Endodermal cell (in vitro differentiated cells): ENCODE measurements at regions not wholly inside any gene's neighbourhood (a gene's known extent, or its start where the extent isn't known, plus 50 kb on each side); places are given as distances from the start of the nearest gene placed in this dataset.

Source experiments
- DNase-seq: peaks from one replicate; pipeline ENCODE4 v3.0.0-alpha.2; 2017
- H3K27ac ChIP-seq: 2 replicates; pipeline ENCODE4 v1.5.1; 2013; ENCODE audit warnings: mild to moderate bottlenecking, low read depth, low read length, moderate library complexity
- H3K27me3 ChIP-seq: 2 replicates; pipeline ENCODE4 v1.6.1; 2013; ENCODE audit warnings: mild to moderate bottlenecking, low read length, moderate library complexity; ENCODE audit not compliant: insufficient read depth, control insufficient read depth, poor library complexity, severe bottlenecking
- H3K36me3 ChIP-seq: 2 replicates; pipeline ENCODE4 v1.7.0; 2013; ENCODE audit warnings: mild to moderate bottlenecking, low read length, moderate library complexity; ENCODE audit not compliant: control insufficient read depth, insufficient read depth
- H3K4me1 ChIP-seq: one replicate; pipeline ENCODE4 v1.7.0; 2013; ENCODE audit warnings: low read length; ENCODE audit not compliant: control insufficient read depth, insufficient read depth
- H3K4me3 ChIP-seq: 2 replicates; pipeline ENCODE4 v1.5.1; 2013; ENCODE audit warnings: mild to moderate bottlenecking, low read length, moderate library complexity
- H3K9ac ChIP-seq: 2 replicates; pipeline ENCODE4 v1.6.1; 2013; ENCODE audit warnings: mild to moderate bottlenecking, low read length, moderate library complexity; ENCODE audit not compliant: poor library complexity, severe bottlenecking; ENCODE audit errors: extremely low read depth
- H3K9me3 ChIP-seq: 2 replicates; pipeline ENCODE4 v1.6.1; 2013; ENCODE audit warnings: mild to moderate bottlenecking, low read length, moderate library complexity; ENCODE audit not compliant: control insufficient read depth
- H3K27ac Mint-ChIP-seq: 2 replicates; pipeline ENCODE4 v1.8.0; 2020; ENCODE audit warnings: mixed read lengths
- H3K27me3 Mint-ChIP-seq: 2 replicates; pipeline ENCODE4 v1.8.0; 2021; ENCODE audit warnings: mild to moderate bottlenecking, mixed read lengths; ENCODE audit not compliant: insufficient read depth
- H3K36me3 Mint-ChIP-seq: 2 replicates; pipeline ENCODE4 v1.8.0; 2020; ENCODE audit warnings: low read depth, mixed read lengths
- H3K4me1 Mint-ChIP-seq: 2 replicates; pipeline ENCODE4 v1.8.0; 2020; ENCODE audit warnings: mixed read lengths
- H3K4me3 Mint-ChIP-seq: 2 replicates; pipeline ENCODE4 v1.8.0; 2020; ENCODE audit warnings: mild to moderate bottlenecking, moderate library complexity, mixed read lengths
- H3K9me3 Mint-ChIP-seq: 2 replicates; pipeline ENCODE4 v1.8.0; 2020; ENCODE audit warnings: mild to moderate bottlenecking, mixed read lengths
- CTCF ChIP-seq: fragments of 200-600 bp; sonication (generic); conservative IDR thresholded peaks from 2 replicates; pipeline ENCODE4 v1.5.0; 2021; ENCODE audit warnings: antibody characterized with exemption, mild to moderate bottlenecking
- WGBS, 2 experiments: methylation state at CpG; one replicate each; pipeline versions ENCODE4 v1.1.5 to v1.1.7; 2013; ENCODE audit warnings: missing lambda C conversion rate in 2 of 2, mixed read lengths in 1 of 2; ENCODE audit not compliant: insufficient coverage in 1 of 2, insufficient read length in 1 of 2; 5-methylcytosine and 5-hydroxymethylcytosine counted together

DNA sequence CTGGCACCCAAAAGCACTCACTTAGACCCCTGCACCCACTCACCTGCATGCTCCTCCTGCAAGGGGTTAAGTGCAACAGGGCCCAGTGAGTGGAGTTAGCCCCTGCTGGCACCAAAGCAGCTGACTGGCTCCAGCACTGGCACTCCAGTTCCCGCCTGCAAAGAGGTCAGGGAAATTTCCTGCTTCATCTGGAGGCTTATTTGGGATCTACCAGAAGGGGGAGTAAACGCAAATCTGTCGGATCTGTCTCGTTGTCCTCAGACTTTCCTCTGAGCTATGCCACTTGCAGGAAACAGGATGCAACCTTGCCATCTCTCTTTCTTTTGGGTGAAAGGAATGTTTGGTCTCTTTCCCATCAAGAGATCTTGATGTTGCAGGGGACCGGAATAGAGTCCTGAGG is 435.6 kb downstream of the PCDH10 start:
- H3K4me1 ChIP-seq = no peaks in the 10 kb centered on the region
- Mint-ChIP-seq H3K27ac (no peak overlapping the region), H3K4me1 (no peaks in the 10 kb centered on the region), H3K36me3 (peaks cover 8% of the 10 kb centered on the region), H3K9me3 (peaks cover 11% of the 10 kb centered on the region), H3K27me3 (peaks cover 3% of the 10 kb centered on the region), H3K4me3 (no peak overlapping the region)
- no peaks in the 10 kb centered on the region for H3K27me3 ChIP-seq
- peaks cover 12% of the 10 kb centered on the region for H3K9me3 ChIP-seq
- TF ChIP-seq CTCF = peak; percentile 59
- H3K9ac ChIP-seq = no peak overlapping the region
- WGBS, 2 experiments = 84 to 91% methylated on average over 4 to 5 of the region's 5 CpGs
- H3K4me3 ChIP-seq = no peak overlapping the region
- DNase-seq = peak; percentile 73
- no peaks in the 10 kb centered on the region for H3K36me3 ChIP-seq
- no peak overlapping the region for H3K27ac ChIP-seq

- peaks cover 17% of the 10 kb centered on the region for H3K36me3 Mint-ChIP-seq
- Histone ChIP-seq H3K9ac (no peak overlapping the region), H3K4me3 (no peak overlapping the region), H3K9me3 (peaks cover 12% of the 10 kb centered on the region), H3K27me3 (no peaks in the 10 kb centered on the region), H3K4me1 (no peaks in the 10 kb centered on the region), H3K36me3 (no peaks in the 10 kb centered on the region), H3K27ac (no peak overlapping the region)
- no peak for DNase-seq
- no peak overlapping the region for H3K27ac Mint-ChIP-seq
- peaks cover 3% of the 10 kb centered on the region for H3K27me3 Mint-ChIP-seq
- no peaks in the 10 kb centered on the region for H3K4me1 Mint-ChIP-seq
- peaks cover 20% of the 10 kb centered on the region for H3K9me3 Mint-ChIP-seq
- H3K4me3 Mint-ChIP-seq = no peak overlapping the region
- 86% methylated on average over 1 of the region's 2 CpGs; no CpG with 5 or more reads in 1 of the 2 experiments for WGBS, 2 experiments
- TF ChIP-seq CTCF = no peak
Observed at GRCh38 chr4:133581996-133582619, 433.0 kb downstream of the PCDH10 start.

DNA sequence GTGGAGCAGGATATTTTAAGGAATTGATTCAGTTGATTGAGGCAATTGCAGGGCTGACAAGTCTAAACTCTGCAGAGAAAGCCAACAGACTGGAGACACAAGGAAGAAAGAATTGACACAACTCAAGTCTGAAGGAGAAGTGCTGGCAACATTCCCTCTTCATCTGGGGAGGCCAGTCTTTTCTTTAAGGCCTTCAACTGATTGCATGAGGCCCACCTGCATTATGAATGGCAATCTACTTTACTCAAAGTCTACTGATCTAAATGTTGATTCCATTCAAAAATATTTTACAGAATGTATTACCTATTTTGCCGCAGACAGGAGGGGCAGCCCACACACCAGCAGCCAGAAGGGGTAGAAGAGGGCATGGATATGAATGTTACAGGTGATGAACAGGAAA is 425.2 kb downstream of the PCDH10 start:
- no peaks in the 10 kb centered on the region for H3K27me3 Mint-ChIP-seq
- H3K27me3 ChIP-seq = no peaks in the 10 kb centered on the region
- H3K27ac ChIP-seq = no peak overlapping the region
- H3K4me3 ChIP-seq = no peak overlapping the region
- H3K9me3 Mint-ChIP-seq = peaks cover 10% of the 10 kb centered on the region
- peaks cover 2% of the 10 kb centered on the region for H3K4me1 Mint-ChIP-seq
- H3K9ac ChIP-seq = no peak overlapping the region
- no peaks in the 10 kb centered on the region for H3K36me3 ChIP-seq
- no peak overlapping the region for H3K27ac Mint-ChIP-seq
- H3K4me3 Mint-ChIP-seq = no peak overlapping the region
- no peaks in the 10 kb centered on the region for H3K4me1 ChIP-seq
- 100% methylated on average over 1 of the region's 1 CpG; no CpG with 5 or more reads in 1 of the 2 experiments for WGBS, 2 experiments
- peaks cover 8% of the 10 kb centered on the region for H3K36me3 Mint-ChIP-seq
- no peak for DNase-seq
- H3K9me3 ChIP-seq = no peaks in the 10 kb centered on the region
- TF ChIP-seq CTCF = no peak
